K562 (cell line): ENCODE measurements at regions not wholly inside any gene's neighbourhood (a gene's known extent, or its start where the extent isn't known, plus 50 kb on each side); places are given as distances from the start of the nearest gene placed in this dataset.

ENCODE experiments used
- CHD1 ChIP-seq: fragments of 200-600 bp; sonication (generic); IDR thresholded peaks from one replicate; pipeline ENCODE4 v1.6.1; 2012; ENCODE audit warnings: mild to moderate bottlenecking, moderate library complexity, low read length, inconsistent platforms
- FOXJ3 ChIP-seq: sonication (generic); formaldehyde crosslinking; IDR thresholded peaks from 2 replicates; pipeline ENCODE4 v1.4.0; 2020; ENCODE audit warnings: mild to moderate bottlenecking, missing genetic modification reagents
- FOXM1 ChIP-seq, 2 experiments: fragments of 450-650 bp in 1 of 2; sonication (generic) in 1 of 2; formaldehyde crosslinking in 1 of 2; IDR thresholded peaks; 2 replicates each; pipeline versions ENCODE4 v1.6.1 to v1.9.0; 2017 to 2022; ENCODE audit warnings: low read depth in 2 of 2, mild to moderate bottlenecking in 2 of 2, missing genetic modification reagents in 1 of 2, moderate library complexity in 1 of 2
- JUN ChIP-seq, 2 experiments: sonication (generic) in 1 of 2; formaldehyde crosslinking in 1 of 2; IDR thresholded peaks; 2 replicates each; pipeline versions ENCODE4 v1.6.1 to v1.8.0; 2012 to 2022; ENCODE audit warnings: borderline replicate concordance in 2 of 2, mild to moderate bottlenecking in 2 of 2, improper control_type of control experiment in 1 of 2, low read depth in 1 of 2, low read length in 1 of 2, missing genetic modification reagents in 1 of 2
- MCM2 ChIP-seq: fragments of 450-650 bp; IDR thresholded peaks from 2 replicates; pipeline ENCODE4 v1.6.1; 2017; ENCODE audit warnings: low read depth, mild to moderate bottlenecking
- NFYB ChIP-seq: IDR thresholded peaks from 2 replicates; pipeline ENCODE4 v1.6.1; 2011; ENCODE audit warnings: mild to moderate bottlenecking, moderate library complexity; ENCODE audit not compliant: insufficient read length; ENCODE audit errors: extremely low read depth
- RBM34 ChIP-seq: fragments of 200-400 bp; formaldehyde crosslinking; IDR thresholded peaks from 2 replicates; pipeline ENCODE4 v1.6.1; 2018; ENCODE audit warnings: low read length, borderline replicate concordance; ENCODE audit not compliant: insufficient read depth
- STAT5B ChIP-seq: fragments of 250-450 bp; sonication (Bioruptor Pico); IDR thresholded peaks from 2 replicates; pipeline ENCODE4 v1.8.0; 2021; ENCODE audit warnings: mild to moderate bottlenecking, inconsistent platforms
- ZBTB7A ChIP-seq: IDR thresholded peaks from 2 replicates; pipeline ENCODE4 v1.6.1; 2011; ENCODE audit warnings: low read depth, mild to moderate bottlenecking, low read length, moderate library complexity, borderline replicate concordance; ENCODE audit not compliant: control insufficient read depth
- ZC3H4 ChIP-seq: sonication (generic); formaldehyde crosslinking; IDR thresholded peaks from 2 replicates; pipeline ENCODE4 v1.9.0; 2021; ENCODE audit warnings: missing genetic modification reagents, borderline replicate concordance
- ZNF780A ChIP-seq: fragments of 250-450 bp; sonication (Bioruptor Pico); IDR thresholded peaks from 2 replicates; pipeline ENCODE4 v1.5.0; 2021; ENCODE audit warnings: mild to moderate bottlenecking
- ZSCAN32 ChIP-seq: fragments of 450-650 bp; formaldehyde crosslinking; IDR thresholded peaks from 2 replicates; pipeline ENCODE4 v1.4.0; 2020; ENCODE audit warnings: mild to moderate bottlenecking, moderate library complexity
- TF ChIP-seq, protein P1 (sequence below): fragments of 450-650 bp; IDR thresholded peaks from 2 replicates; pipeline ENCODE4 v1.7.0; 2016; ENCODE audit warnings: borderline replicate concordance
- TF ChIP-seq, protein P2 (sequence below): sonication (generic); formaldehyde crosslinking; IDR thresholded peaks from 2 replicates; pipeline ENCODE4 v1.8.0; 2022; ENCODE audit warnings: mild to moderate bottlenecking, missing genetic modification reagents
- TF ChIP-seq, protein P3 (sequence below): fragments of 450-650 bp; IDR thresholded peaks from 2 replicates; pipeline ENCODE4 v1.6.1; 2016; ENCODE audit warnings: low read depth, mild to moderate bottlenecking, moderate library complexity
- TF ChIP-seq, protein P4 (sequence below): fragments of 150-350 bp; IDR thresholded peaks from 2 replicates; pipeline ENCODE4 v1.6.1; 2014; ENCODE audit warnings: low read depth, mild to moderate bottlenecking, low read length, borderline replicate concordance

DNA sequence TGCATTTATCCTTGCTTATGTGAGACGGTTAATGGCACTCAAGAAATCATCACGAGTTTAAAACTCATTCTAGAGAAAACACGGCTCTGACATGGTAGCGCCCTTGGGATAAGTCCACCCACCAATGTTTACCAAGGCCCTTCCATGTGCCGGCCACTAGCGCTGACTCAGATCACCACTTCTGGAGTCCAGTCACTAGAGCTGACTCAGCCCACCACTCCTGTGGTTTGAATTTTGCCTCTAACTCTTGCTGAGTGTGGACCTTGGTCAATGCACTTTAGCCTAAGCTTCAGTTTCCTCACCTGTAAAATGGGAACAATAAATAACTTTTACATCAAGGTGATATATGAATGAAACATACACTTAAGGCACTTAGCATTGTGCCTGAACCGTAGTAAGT is 358.4 kb upstream of the PROK2 start (continued):
- TF ChIP-seq, protein P1, sequence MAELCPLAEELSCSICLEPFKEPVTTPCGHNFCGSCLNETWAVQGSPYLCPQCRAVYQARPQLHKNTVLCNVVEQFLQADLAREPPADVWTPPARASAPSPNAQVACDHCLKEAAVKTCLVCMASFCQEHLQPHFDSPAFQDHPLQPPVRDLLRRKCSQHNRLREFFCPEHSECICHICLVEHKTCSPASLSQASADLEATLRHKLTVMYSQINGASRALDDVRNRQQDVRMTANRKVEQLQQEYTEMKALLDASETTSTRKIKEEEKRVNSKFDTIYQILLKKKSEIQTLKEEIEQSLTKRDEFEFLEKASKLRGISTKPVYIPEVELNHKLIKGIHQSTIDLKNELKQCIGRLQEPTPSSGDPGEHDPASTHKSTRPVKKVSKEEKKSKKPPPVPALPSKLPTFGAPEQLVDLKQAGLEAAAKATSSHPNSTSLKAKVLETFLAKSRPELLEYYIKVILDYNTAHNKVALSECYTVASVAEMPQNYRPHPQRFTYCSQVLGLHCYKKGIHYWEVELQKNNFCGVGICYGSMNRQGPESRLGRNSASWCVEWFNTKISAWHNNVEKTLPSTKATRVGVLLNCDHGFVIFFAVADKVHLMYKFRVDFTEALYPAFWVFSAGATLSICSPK, result no peak
- TF ChIP-seq ZNF780A (no peak), CHD1 (no peak), ZBTB7A (no peak), ZSCAN32 (CRISPR knock-in tag) (no peak), STAT5B (no peak), JUN (IDR thresholded peaks at IDR 0.05; ENCODE audit: borderline replicate concordance, low read depth, low read length) (peak; percentile 55; the same call in 1 of the 2 replicates), JUN (CRISPR knock-in tag; IDR thresholded peaks at IDR 0.05; ENCODE audit: borderline replicate concordance) (no peak), MCM2 (no peak), FOXJ3 (CRISPR knock-in tag) (no peak), FOXM1 (IDR thresholded peaks at IDR 0.05; ENCODE audit: low read depth) (no peak; the same call in 1 of the 2 replicates), FOXM1 (CRISPR knock-in tag; IDR thresholded peaks at IDR 0.05; ENCODE audit: low read depth) (no peak), RBM34 (no peak), NFYB (no peak), ZC3H4 (CRISPR knock-in tag) (no peak)
- TF ChIP-seq, protein P2, sequence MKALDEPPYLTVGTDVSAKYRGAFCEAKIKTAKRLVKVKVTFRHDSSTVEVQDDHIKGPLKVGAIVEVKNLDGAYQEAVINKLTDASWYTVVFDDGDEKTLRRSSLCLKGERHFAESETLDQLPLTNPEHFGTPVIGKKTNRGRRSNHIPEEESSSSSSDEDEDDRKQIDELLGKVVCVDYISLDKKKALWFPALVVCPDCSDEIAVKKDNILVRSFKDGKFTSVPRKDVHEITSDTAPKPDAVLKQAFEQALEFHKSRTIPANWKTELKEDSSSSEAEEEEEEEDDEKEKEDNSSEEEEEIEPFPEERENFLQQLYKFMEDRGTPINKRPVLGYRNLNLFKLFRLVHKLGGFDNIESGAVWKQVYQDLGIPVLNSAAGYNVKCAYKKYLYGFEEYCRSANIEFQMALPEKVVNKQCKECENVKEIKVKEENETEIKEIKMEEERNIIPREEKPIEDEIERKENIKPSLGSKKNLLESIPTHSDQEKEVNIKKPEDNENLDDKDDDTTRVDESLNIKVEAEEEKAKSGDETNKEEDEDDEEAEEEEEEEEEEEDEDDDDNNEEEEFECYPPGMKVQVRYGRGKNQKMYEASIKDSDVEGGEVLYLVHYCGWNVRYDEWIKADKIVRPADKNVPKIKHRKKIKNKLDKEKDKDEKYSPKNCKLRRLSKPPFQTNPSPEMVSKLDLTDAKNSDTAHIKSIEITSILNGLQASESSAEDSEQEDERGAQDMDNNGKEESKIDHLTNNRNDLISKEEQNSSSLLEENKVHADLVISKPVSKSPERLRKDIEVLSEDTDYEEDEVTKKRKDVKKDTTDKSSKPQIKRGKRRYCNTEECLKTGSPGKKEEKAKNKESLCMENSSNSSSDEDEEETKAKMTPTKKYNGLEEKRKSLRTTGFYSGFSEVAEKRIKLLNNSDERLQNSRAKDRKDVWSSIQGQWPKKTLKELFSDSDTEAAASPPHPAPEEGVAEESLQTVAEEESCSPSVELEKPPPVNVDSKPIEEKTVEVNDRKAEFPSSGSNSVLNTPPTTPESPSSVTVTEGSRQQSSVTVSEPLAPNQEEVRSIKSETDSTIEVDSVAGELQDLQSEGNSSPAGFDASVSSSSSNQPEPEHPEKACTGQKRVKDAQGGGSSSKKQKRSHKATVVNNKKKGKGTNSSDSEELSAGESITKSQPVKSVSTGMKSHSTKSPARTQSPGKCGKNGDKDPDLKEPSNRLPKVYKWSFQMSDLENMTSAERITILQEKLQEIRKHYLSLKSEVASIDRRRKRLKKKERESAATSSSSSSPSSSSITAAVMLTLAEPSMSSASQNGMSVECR (CRISPR knock-in tag), result no peak
- TF ChIP-seq, protein P3, sequence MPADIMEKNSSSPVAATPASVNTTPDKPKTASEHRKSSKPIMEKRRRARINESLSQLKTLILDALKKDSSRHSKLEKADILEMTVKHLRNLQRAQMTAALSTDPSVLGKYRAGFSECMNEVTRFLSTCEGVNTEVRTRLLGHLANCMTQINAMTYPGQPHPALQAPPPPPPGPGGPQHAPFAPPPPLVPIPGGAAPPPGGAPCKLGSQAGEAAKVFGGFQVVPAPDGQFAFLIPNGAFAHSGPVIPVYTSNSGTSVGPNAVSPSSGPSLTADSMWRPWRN, result no peak
- TF ChIP-seq, protein P4, sequence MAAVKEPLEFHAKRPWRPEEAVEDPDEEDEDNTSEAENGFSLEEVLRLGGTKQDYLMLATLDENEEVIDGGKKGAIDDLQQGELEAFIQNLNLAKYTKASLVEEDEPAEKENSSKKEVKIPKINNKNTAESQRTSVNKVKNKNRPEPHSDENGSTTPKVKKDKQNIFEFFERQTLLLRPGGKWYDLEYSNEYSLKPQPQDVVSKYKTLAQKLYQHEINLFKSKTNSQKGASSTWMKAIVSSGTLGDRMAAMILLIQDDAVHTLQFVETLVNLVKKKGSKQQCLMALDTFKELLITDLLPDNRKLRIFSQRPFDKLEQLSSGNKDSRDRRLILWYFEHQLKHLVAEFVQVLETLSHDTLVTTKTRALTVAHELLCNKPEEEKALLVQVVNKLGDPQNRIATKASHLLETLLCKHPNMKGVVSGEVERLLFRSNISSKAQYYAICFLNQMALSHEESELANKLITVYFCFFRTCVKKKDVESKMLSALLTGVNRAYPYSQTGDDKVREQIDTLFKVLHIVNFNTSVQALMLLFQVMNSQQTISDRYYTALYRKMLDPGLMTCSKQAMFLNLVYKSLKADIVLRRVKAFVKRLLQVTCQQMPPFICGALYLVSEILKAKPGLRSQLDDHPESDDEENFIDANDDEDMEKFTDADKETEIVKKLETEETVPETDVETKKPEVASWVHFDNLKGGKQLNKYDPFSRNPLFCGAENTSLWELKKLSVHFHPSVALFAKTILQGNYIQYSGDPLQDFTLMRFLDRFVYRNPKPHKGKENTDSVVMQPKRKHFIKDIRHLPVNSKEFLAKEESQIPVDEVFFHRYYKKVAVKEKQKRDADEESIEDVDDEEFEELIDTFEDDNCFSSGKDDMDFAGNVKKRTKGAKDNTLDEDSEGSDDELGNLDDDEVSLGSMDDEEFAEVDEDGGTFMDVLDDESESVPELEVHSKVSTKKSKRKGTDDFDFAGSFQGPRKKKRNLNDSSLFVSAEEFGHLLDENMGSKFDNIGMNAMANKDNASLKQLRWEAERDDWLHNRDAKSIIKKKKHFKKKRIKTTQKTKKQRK, result no peak
